Keratinocyte (primary cell): ENCODE measurements at regions not wholly inside any gene's neighbourhood (a gene's known extent, or its start where the extent isn't known, plus 50 kb on each side); places are given as distances from the start of the nearest gene placed in this dataset.

Source experiments
- DNase-seq: peaks from one replicate; pipeline ENCODE4 v3.0.0-alpha.2; 2011; ENCODE audit warnings: low read depth, missing footprints, low spot score
- FAIRE-seq: peaks from 2 replicates; lab custom pipeline; 2011; peaks lifted over from hg19 to GRCh38; lab: Jason Lieb, UNC
- H2AFZ ChIP-seq: 2 replicates; pipeline ENCODE4 v1.6.0; 2012; ENCODE audit warnings: low read length, control low read depth, inconsistent platforms; ENCODE audit not compliant: control insufficient read depth
- H3K27ac ChIP-seq: 2 replicates; pipeline ENCODE4 v1.5.1; 2011; ENCODE audit warnings: low read length; ENCODE audit not compliant: control insufficient read depth, insufficient read depth
- H3K27me3 ChIP-seq: 3 replicates; pipeline ENCODE4 v1.6.0; 2011; ENCODE audit warnings: low read length; ENCODE audit not compliant: control insufficient read depth, insufficient read depth; ENCODE audit errors: extremely low read depth
- H3K36me3 ChIP-seq, 2 experiments: 2 replicates in 1 of 2; 3 replicates in 1 of 2; pipeline ENCODE4 v1.5.1; 2011; ENCODE audit warnings: low read length in 2 of 2, mild to moderate bottlenecking in 1 of 2; ENCODE audit not compliant: control insufficient read depth in 2 of 2, insufficient read depth in 2 of 2; ENCODE audit errors: extremely low read depth in 1 of 2
- H3K4me1 ChIP-seq: 3 replicates; pipeline ENCODE4 v1.5.1; 2011; ENCODE audit warnings: low read length; ENCODE audit not compliant: control insufficient read depth, insufficient read depth; ENCODE audit errors: extremely low read depth
- H3K4me2 ChIP-seq: 3 replicates; pipeline ENCODE4 v1.6.0; 2011; ENCODE audit warnings: low read depth, low read length; ENCODE audit not compliant: control insufficient read depth, insufficient read depth; ENCODE audit errors: extremely low read depth
- H3K4me3 ChIP-seq, 3 experiments: fragments of 200-600 bp in 1 of 3; sonication (generic) in 1 of 3; 2 replicates in 2 of 3; 3 replicates in 1 of 3; pipeline ENCODE4 v1.5.1; 2011 to 2016; ENCODE audit warnings: low read length in 3 of 3, mild to moderate bottlenecking in 3 of 3, control low read depth in 2 of 3, inconsistent platforms in 1 of 3, low read depth in 1 of 3, mixed read lengths in 1 of 3, mixed run types in 1 of 3, moderate library complexity in 1 of 3; ENCODE audit not compliant: control insufficient read depth in 2 of 3, insufficient read depth in 2 of 3; ENCODE audit errors: extremely low read depth in 1 of 3
- H3K79me2 ChIP-seq: 2 replicates; pipeline ENCODE4 v1.6.0; 2012; ENCODE audit warnings: low read length; ENCODE audit not compliant: control insufficient read depth, insufficient read depth
- H3K9ac ChIP-seq: 3 replicates; pipeline ENCODE4 v1.6.0; 2011; ENCODE audit warnings: low read length; ENCODE audit not compliant: control insufficient read depth, insufficient read depth; ENCODE audit errors: extremely low read depth
- H3K9me1 ChIP-seq: 3 replicates; pipeline ENCODE4 v1.6.0; 2011; ENCODE audit warnings: low read length; ENCODE audit not compliant: control insufficient read depth, insufficient read depth; ENCODE audit errors: extremely low read depth
- H3K9me3 ChIP-seq: 2 replicates; pipeline ENCODE4 v1.5.1; 2012; ENCODE audit warnings: low read depth, low read length; ENCODE audit not compliant: control insufficient read depth
- H4K20me1 ChIP-seq: 3 replicates; pipeline ENCODE4 v1.6.0; 2011; ENCODE audit warnings: low read length; ENCODE audit not compliant: control insufficient read depth, insufficient read depth; ENCODE audit errors: extremely low read depth
- EZH2 ChIP-seq: IDR thresholded peaks from one replicate; pipeline ENCODE4 v1.6.1; 2012; ENCODE audit warnings: inconsistent platforms, mild to moderate bottlenecking, low read length, moderate library complexity
- dilution Hi-C: fragments of 300-500 bp; cut with MboI; formaldehyde crosslinking; loops from one replicate; pipeline ENCODE4 v1.7.0; 2020; ENCODE audit warnings: low sequenced_read_pairs; ENCODE audit not compliant: extremely low pct_ligation_motif_present
- TF ChIP-seq, protein P1 (sequence below), 3 experiments: IDR thresholded peaks in 1 of 3; conservative IDR thresholded peaks in 1 of 3; optimal IDR thresholded peaks in 1 of 3; 2 replicates in 2 of 3; 3 replicates in 1 of 3; pipeline versions ENCODE3 to v1.5.1; 2011; ENCODE audit warnings: low read length in 3 of 3, mild to moderate bottlenecking in 3 of 3, moderate library complexity in 2 of 3, control low read depth in 1 of 3, inconsistent platforms in 1 of 3; ENCODE audit not compliant: insufficient read depth in 2 of 3; ENCODE audit errors: extremely low read depth in 1 of 3

DNA sequence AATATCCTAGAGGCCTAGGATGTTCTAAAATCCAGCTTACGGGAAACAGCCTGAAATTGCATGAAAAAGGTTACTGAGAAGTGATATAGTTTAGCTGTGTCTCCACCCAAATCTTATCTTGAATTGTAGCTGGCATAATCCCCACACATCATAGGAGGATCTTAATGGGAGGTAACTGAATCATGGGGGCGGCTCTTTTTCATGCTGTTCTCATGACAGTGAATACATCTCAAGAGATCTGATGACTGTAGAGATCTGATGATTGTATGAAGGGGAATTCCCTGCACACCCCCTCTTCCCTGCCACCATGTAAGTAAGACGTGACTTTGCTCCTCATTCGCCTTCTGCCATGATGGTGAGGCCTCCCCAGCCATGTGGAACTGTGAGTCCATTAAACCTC is 385.6 kb upstream of the ID2 start:
- Histone ChIP-seq H3K9me1 (no peaks in the 10 kb centered on the region), H4K20me1 (no peaks in the 10 kb centered on the region), H3K4me2 (no peak overlapping the region), H3K36me3 (no peaks in the 10 kb centered on the region), H3K4me3 (no peak overlapping the region), H3K79me2 (no peaks in the 10 kb centered on the region), H3K4me1 (no peaks in the 10 kb centered on the region), H3K27ac (no peak overlapping the region), H3K9ac (no peak overlapping the region), H3K27me3 (no peaks in the 10 kb centered on the region), H2AFZ (no peak overlapping the region), H3K9me3 (no peaks in the 10 kb centered on the region)
- DNase-seq (no peak), FAIRE-seq (no peak)
- no peak for TF ChIP-seq EZH2
- TF ChIP-seq, protein P1, sequence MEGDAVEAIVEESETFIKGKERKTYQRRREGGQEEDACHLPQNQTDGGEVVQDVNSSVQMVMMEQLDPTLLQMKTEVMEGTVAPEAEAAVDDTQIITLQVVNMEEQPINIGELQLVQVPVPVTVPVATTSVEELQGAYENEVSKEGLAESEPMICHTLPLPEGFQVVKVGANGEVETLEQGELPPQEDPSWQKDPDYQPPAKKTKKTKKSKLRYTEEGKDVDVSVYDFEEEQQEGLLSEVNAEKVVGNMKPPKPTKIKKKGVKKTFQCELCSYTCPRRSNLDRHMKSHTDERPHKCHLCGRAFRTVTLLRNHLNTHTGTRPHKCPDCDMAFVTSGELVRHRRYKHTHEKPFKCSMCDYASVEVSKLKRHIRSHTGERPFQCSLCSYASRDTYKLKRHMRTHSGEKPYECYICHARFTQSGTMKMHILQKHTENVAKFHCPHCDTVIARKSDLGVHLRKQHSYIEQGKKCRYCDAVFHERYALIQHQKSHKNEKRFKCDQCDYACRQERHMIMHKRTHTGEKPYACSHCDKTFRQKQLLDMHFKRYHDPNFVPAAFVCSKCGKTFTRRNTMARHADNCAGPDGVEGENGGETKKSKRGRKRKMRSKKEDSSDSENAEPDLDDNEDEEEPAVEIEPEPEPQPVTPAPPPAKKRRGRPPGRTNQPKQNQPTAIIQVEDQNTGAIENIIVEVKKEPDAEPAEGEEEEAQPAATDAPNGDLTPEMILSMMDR (optimal IDR thresholded peaks at IDR 0.05 in 1 of 3, IDR thresholded peaks at IDR 0.05 in 1 of 3, conservative IDR thresholded peaks at IDR 0.05 in 1 of 3; ENCODE audit: extremely low read depth in 1 of 3, insufficient read depth in 2 of 3, low read length in 3 of 3): no peak
- dilution Hi-C loops: no loop called here

DNA sequence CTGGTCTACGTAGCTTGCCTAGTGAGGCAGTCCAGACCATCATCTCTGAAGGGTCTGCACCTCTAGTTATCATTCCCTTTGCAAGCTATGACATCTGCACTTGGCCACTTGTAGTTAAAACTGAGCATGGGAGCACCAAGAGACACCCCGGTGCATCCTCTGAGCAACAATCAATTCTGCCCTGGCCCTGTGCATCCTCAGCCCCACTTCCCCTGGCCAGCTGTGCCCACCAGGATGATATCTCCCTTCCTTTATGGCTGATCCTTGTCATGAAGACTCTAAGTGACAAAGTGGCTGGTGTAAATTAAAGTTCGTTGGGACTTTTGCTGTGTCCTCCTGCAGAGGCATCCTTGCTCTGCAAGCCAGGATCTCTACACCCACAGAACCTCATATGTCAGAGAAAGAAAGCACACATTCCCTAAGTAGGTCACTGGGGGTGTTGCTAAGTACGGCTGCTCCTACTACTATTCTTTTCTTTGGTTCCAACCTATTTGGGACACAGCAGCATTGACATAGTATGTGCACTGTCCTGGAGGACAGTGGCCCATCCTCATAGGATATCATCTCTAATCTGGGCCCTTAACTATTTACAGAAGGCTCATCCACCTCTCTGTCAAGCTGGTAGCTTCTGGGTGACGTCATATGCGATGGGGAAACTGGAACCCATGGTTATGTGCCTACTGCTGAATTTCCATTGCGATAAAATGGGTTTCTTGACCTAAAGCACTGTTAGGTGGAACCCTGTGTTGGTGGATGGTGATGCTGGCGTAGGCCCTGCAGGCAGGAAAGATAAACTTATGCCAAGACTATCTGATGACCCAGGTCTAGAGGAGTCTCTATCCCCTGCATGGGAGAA is 384.3 kb upstream of the ID2 start:
- no peak overlapping the region for H3K9ac ChIP-seq
- dilution Hi-C loops: no loop called here
- H3K4me1 ChIP-seq: no peaks in the 10 kb centered on the region
- no peaks in the 10 kb centered on the region for H3K9me3 ChIP-seq
- H4K20me1 ChIP-seq: no peaks in the 10 kb centered on the region
- no peaks in the 10 kb centered on the region for H3K9me1 ChIP-seq
- no peak overlapping the region for H3K27ac ChIP-seq
- TF ChIP-seq, protein P1 (optimal IDR thresholded peaks at IDR 0.05 in 1 of 3, IDR thresholded peaks at IDR 0.05 in 1 of 3, conservative IDR thresholded peaks at IDR 0.05 in 1 of 3; ENCODE audit: extremely low read depth in 1 of 3, insufficient read depth in 2 of 3, low read length in 3 of 3): no peak
- TF ChIP-seq EZH2: no peak
- H2AFZ ChIP-seq: no peak overlapping the region
- no peak for DNase-seq
- no peak overlapping the region for H3K4me3 ChIP-seq
- no peak for FAIRE-seq
- H3K36me3 ChIP-seq: no peaks in the 10 kb centered on the region
- H3K4me2 ChIP-seq: no peak overlapping the region
- no peaks in the 10 kb centered on the region for H3K79me2 ChIP-seq
- no peaks in the 10 kb centered on the region for H3K27me3 ChIP-seq
